ENCODE measurements at regions not wholly inside any gene's neighbourhood (a gene's known extent, or its start where the extent isn't known, plus 50 kb on each side); places are given as distances from the start of the nearest gene placed in this dataset.
"Not testable (repeated sequence)": the region's sequence is repeated elsewhere in the genome, so short reads cannot be mapped to it uniquely, and the experiment has no call there.

DNA sequence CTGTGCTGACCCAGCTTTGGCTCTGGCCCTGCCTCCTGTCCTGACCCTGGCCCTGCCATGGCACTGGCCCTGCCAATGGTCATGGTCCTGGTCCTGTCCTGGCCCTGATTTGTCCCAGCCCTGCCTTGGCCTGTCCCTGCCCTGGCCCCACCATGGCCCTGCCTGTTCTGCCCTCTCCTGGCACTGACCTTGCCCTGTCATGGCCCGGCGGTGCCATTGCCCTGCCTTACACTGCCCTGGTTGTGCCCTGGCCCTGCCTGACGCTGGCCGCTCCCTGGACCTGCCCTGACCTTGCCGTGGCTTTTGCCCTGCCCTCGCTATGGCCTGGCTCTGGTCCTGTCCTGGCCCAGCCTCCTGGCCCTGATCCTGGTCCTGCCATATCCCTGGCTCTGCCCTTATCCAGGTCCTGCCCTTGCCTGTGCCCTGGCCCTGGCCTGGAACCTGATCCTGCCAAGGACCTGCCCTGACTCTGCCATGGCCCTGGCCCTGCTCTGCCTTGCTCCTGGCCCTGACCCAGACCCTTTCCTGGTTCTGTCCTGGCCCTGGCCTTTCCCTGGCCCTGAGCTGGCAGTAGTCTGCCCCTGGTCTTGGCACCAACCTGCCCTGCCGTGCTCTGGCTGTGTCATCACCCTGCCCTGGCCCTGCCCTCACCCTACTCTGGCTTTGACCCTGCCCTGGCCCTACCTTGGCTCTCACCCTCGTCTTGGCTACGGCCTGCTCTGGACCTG lies 225.5 kb downstream of the LIPI start:
- H3K4me2 ChIP-seq (ENCODE audit: control insufficient read depth, extremely low read depth, insufficient read depth, low read depth, low read length); H3K27me3 ChIP-seq (ENCODE audit: control insufficient read depth, extremely low read depth, insufficient read depth, low read length); H4K20me1 ChIP-seq (ENCODE audit: control insufficient read depth, extremely low read depth, insufficient read depth, low read length); H3K36me3 ChIP-seq (ENCODE audit: control insufficient read depth in 2 of 2, extremely low read depth in 1 of 2, insufficient read depth in 2 of 2, low read length in 2 of 2); dilution Hi-C loops (cut with MboI; ENCODE audit: extremely low pct_ligation_motif_present, low sequenced_read_pairs); H3K79me2 ChIP-seq (ENCODE audit: control insufficient read depth, insufficient read depth, low read length); H3K4me3 ChIP-seq (ENCODE audit: control insufficient read depth in 2 of 3, extremely low read depth in 1 of 3, insufficient read depth in 2 of 3, low read depth in 1 of 3, low read length in 3 of 3); H2AFZ ChIP-seq (ENCODE audit: control insufficient read depth, low read length); H3K9ac ChIP-seq (ENCODE audit: control insufficient read depth, extremely low read depth, insufficient read depth, low read length); H3K4me1 ChIP-seq (ENCODE audit: control insufficient read depth, extremely low read depth, insufficient read depth, low read length); FAIRE-seq; H3K27ac ChIP-seq (ENCODE audit: control insufficient read depth, insufficient read depth, low read length); H3K9me3 ChIP-seq (ENCODE audit: control insufficient read depth, low read depth, low read length); H3K9me1 ChIP-seq (ENCODE audit: control insufficient read depth, extremely low read depth, insufficient read depth, low read length); DNase-seq (ENCODE audit: low read depth, low spot score): not testable (repeated sequence)

- H3K79me2 ChIP-seq (ENCODE audit: control insufficient read depth, insufficient read depth, low read length); H3K27me3 ChIP-seq (ENCODE audit: control insufficient read depth, extremely low read depth, insufficient read depth, low read length); H3K36me3 ChIP-seq (ENCODE audit: control insufficient read depth in 2 of 2, extremely low read depth in 1 of 2, insufficient read depth in 2 of 2, low read length in 2 of 2); H3K27ac ChIP-seq (ENCODE audit: control insufficient read depth, insufficient read depth, low read length); H3K4me1 ChIP-seq (ENCODE audit: control insufficient read depth, extremely low read depth, insufficient read depth, low read length); H3K9ac ChIP-seq (ENCODE audit: control insufficient read depth, extremely low read depth, insufficient read depth, low read length); H3K4me2 ChIP-seq (ENCODE audit: control insufficient read depth, extremely low read depth, insufficient read depth, low read depth, low read length); H3K9me3 ChIP-seq (ENCODE audit: control insufficient read depth, low read depth, low read length); H3K4me3 ChIP-seq (ENCODE audit: control insufficient read depth in 2 of 3, extremely low read depth in 1 of 3, insufficient read depth in 2 of 3, low read depth in 1 of 3, low read length in 3 of 3); H3K9me1 ChIP-seq (ENCODE audit: control insufficient read depth, extremely low read depth, insufficient read depth, low read length); dilution Hi-C loops (cut with MboI; ENCODE audit: extremely low pct_ligation_motif_present, low sequenced_read_pairs); H4K20me1 ChIP-seq (ENCODE audit: control insufficient read depth, extremely low read depth, insufficient read depth, low read length); FAIRE-seq; DNase-seq (ENCODE audit: low read depth, low spot score); H2AFZ ChIP-seq (ENCODE audit: control insufficient read depth, low read length): not testable (repeated sequence)
Measured at GRCh38 chr21:13984728-13985127, 226.0 kb downstream of the LIPI start.

DNA sequence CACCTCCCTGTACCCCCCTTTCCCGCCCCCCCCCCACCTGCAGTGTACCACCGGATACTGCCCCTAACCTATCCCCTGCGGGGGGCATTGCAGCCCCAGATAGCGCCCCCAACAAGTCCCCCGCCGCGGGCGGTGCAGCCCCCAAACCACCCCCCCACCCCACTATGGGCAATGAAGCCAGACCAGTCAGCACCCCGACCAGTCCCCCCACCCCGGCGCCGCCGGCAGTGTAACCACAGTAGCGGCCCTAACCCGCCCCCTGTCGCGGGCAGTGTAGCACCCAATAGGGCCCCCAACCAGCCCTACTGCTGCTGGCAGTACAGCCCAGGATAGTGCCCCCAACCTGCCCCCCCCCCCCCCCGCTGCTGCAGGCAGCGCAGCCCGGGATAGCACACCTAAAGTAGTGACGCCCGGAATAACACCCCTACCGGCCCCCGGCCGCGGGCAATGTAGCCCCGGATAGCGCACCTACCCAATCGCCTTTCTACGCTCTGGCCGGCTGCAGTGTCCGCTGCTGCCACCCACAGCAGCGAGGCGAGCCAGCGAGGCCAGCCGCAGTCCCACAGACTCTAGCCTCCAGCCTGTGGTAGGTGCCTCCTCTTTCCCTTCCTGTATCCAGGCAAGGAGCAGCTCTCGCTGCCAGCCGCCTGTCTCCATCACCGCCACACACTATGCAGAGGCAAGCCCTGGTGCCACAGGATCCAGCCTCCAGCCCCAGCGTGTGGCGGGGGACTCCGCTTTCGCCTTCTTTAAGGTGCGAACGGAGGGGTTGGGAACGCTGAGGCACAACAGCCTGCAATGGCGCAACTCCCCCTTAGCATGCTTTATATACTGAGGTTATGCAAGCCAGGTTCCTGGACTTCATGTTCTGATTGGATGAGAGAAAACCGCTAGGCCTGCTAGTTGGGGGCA lies 229.3 kb downstream of the LIPI start:
- DNase-seq (ENCODE audit: low read depth, low spot score); H3K4me3 ChIP-seq (ENCODE audit: control insufficient read depth in 2 of 3, extremely low read depth in 1 of 3, insufficient read depth in 2 of 3, low read depth in 1 of 3, low read length in 3 of 3); H3K36me3 ChIP-seq (ENCODE audit: control insufficient read depth in 2 of 2, extremely low read depth in 1 of 2, insufficient read depth in 2 of 2, low read length in 2 of 2); H2AFZ ChIP-seq (ENCODE audit: control insufficient read depth, low read length); H3K79me2 ChIP-seq (ENCODE audit: control insufficient read depth, insufficient read depth, low read length); H3K27me3 ChIP-seq (ENCODE audit: control insufficient read depth, extremely low read depth, insufficient read depth, low read length); H3K9me1 ChIP-seq (ENCODE audit: control insufficient read depth, extremely low read depth, insufficient read depth, low read length); H4K20me1 ChIP-seq (ENCODE audit: control insufficient read depth, extremely low read depth, insufficient read depth, low read length); H3K4me2 ChIP-seq (ENCODE audit: control insufficient read depth, extremely low read depth, insufficient read depth, low read depth, low read length); dilution Hi-C loops (cut with MboI; ENCODE audit: extremely low pct_ligation_motif_present, low sequenced_read_pairs); H3K9ac ChIP-seq (ENCODE audit: control insufficient read depth, extremely low read depth, insufficient read depth, low read length); FAIRE-seq; H3K27ac ChIP-seq (ENCODE audit: control insufficient read depth, insufficient read depth, low read length); H3K4me1 ChIP-seq (ENCODE audit: control insufficient read depth, extremely low read depth, insufficient read depth, low read length); H3K9me3 ChIP-seq (ENCODE audit: control insufficient read depth, low read depth, low read length): not testable (repeated sequence)

Measured in keratinocyte (primary cell).